ENCODE measurements at regions not wholly inside any gene's neighbourhood (a gene's known extent, or its start where the extent isn't known, plus 50 kb on each side); places are given as distances from the start of the nearest gene placed in this dataset.

DNA sequence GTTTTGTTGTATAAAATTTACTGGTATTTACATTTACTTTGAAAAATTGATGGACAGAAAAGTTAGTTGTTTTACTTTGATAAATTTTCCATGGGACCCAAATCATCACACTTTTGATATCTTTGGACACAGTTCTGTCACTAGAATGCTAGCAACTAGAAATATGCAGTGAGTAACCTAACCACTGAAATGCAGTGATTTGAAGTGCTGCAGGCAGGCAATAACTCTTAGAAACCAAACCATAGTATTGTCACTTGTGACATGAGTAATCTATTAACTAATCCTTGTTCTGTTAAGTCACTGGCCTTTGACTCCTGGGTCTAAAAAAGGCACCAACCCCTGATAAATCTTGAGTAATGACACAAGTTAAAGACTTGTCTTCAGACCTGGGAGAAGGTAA, 620.0 kb upstream of the ATXN8OS start (continued):
- TF ChIP-seq ZNF558 (tag by site-specific recombination; IDR thresholded peaks at IDR 0.05) (no peak), SP7 (tag by site-specific recombination; IDR thresholded peaks at IDR 0.05) (no peak)

- H3K36me3 ChIP-seq (ENCODE audit: control insufficient read depth in 2 of 2, insufficient read depth in 1 of 2, low read length in 2 of 2), result no peaks in the 10 kb centered on the region
- no peak overlapping the region for H3K4me3 ChIP-seq (ENCODE audit: low read depth, low read length)
- no peaks in the 10 kb centered on the region for H3K4me1 ChIP-seq (ENCODE audit: control insufficient read depth, insufficient read depth, low read length)
- ChIA-PET CTCF (interaction anchor here (0.6 kb wide), 1 partner anchor 29 kb away, joined by 4 read pairs; no protein-coding TSS in a partner anchor), POLR2A (no interaction called here)
- H3K27ac ChIP-seq (ENCODE audit: extremely low read depth, low read depth, low read length), result no peak overlapping the region
- TF ChIP-seq SETDB1 (IDR thresholded peaks at IDR 0.05; ENCODE audit: insufficient read length, low read length) (peak; percentile 99), ZNF311 (tag by site-specific recombination; IDR thresholded peaks at IDR 0.05; ENCODE audit: borderline replicate concordance) (no peak), ZNF560 (tag by site-specific recombination; IDR thresholded peaks at IDR 0.05; ENCODE audit: borderline replicate concordance) (no peak), ZNF274 (IDR thresholded peaks at IDR 0.05; ENCODE audit: low read length) (no peak), ZNF274 (tag by site-specific recombination; IDR thresholded peaks at IDR 0.05; ENCODE audit: borderline replicate concordance) (no peak), ZNF391 (tag by site-specific recombination; IDR thresholded peaks at IDR 0.05; ENCODE audit: borderline replicate concordance, low read depth) (no peak), BCL11B (tag by site-specific recombination; IDR thresholded peaks at IDR 0.05; ENCODE audit: low read depth) (no peak), TRIM28 (IDR thresholded peaks at IDR 0.05; ENCODE audit: borderline replicate concordance, low read length) (peak; percentile 99), SP7 (tag by site-specific recombination; IDR thresholded peaks at IDR 0.05) (no peak)
- TF ChIP-seq, protein P1, sequence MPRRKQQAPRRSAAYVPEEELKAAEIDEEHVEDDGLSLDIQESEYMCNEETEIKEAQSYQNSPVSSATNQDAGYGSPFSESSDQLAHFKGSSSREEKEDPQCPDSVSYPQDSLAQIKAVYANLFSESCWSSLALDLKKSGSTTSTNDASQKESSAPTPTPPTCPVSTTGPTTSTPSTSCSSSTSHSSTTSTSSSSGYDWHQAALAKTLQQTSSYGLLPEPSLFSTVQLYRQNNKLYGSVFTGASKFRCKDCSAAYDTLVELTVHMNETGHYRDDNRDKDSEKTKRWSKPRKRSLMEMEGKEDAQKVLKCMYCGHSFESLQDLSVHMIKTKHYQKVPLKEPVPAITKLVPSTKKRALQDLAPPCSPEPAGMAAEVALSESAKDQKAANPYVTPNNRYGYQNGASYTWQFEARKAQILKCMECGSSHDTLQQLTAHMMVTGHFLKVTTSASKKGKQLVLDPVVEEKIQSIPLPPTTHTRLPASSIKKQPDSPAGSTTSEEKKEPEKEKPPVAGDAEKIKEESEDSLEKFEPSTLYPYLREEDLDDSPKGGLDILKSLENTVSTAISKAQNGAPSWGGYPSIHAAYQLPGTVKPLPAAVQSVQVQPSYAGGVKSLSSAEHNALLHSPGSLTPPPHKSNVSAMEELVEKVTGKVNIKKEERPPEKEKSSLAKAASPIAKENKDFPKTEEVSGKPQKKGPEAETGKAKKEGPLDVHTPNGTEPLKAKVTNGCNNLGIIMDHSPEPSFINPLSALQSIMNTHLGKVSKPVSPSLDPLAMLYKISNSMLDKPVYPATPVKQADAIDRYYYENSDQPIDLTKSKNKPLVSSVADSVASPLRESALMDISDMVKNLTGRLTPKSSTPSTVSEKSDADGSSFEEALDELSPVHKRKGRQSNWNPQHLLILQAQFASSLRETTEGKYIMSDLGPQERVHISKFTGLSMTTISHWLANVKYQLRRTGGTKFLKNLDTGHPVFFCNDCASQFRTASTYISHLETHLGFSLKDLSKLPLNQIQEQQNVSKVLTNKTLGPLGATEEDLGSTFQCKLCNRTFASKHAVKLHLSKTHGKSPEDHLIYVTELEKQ (tag by site-specific recombination; IDR thresholded peaks at IDR 0.05; ENCODE audit: borderline replicate concordance), result no peak
- no peaks in the 10 kb centered on the region for H3K9me3 ChIP-seq (ENCODE audit: control insufficient read depth, insufficient read depth, low read depth, low read length)
Measured at GRCh38 chr13:69485991-69486592, 621.5 kb upstream of the ATXN8OS start.

GRCh38 chr13:69477451-69477850, 630.2 kb upstream of the ATXN8OS start:
- no peak overlapping the region for H3K27ac ChIP-seq (ENCODE audit: extremely low read depth, low read depth, low read length)
- no peaks in the 10 kb centered on the region for H3K36me3 ChIP-seq (ENCODE audit: control insufficient read depth in 2 of 2, insufficient read depth in 1 of 2, low read length in 2 of 2)
- no peaks in the 10 kb centered on the region for H3K4me1 ChIP-seq (ENCODE audit: control insufficient read depth, insufficient read depth, low read length)
- ChIA-PET CTCF (no interaction called here), POLR2A (no interaction called here)
- H3K9me3 ChIP-seq (ENCODE audit: control insufficient read depth, insufficient read depth, low read depth, low read length), result no peaks in the 10 kb centered on the region
- TF ChIP-seq REST (tag by site-specific recombination; IDR thresholded peaks at IDR 0.05) (no peak), BCL11B (tag by site-specific recombination; IDR thresholded peaks at IDR 0.05; ENCODE audit: low read depth) (no peak), ZEB2 (tag by site-specific recombination; IDR thresholded peaks at IDR 0.05) (no peak), ZNF776 (tag by site-specific recombination; IDR thresholded peaks at IDR 0.05; ENCODE audit: borderline replicate concordance) (no peak), SALL2 (tag by site-specific recombination; IDR thresholded peaks at IDR 0.05; ENCODE audit: borderline replicate concordance) (no peak), YY2 (tag by site-specific recombination; IDR thresholded peaks at IDR 0.05) (no peak), ZNF10 (tag by site-specific recombination; IDR thresholded peaks at IDR 0.05) (no peak), SETDB1 (IDR thresholded peaks at IDR 0.05; ENCODE audit: insufficient read length, low read length) (no peak), ZNF341 (tag by site-specific recombination; IDR thresholded peaks at IDR 0.05; ENCODE audit: low read depth) (no peak), FEZF1 (tag by site-specific recombination; IDR thresholded peaks at IDR 0.05) (no peak)
- H3K4me3 ChIP-seq (ENCODE audit: low read depth, low read length), result no peak overlapping the region
